ENCODE measurements at regions not wholly inside any gene's neighbourhood (a gene's known extent, or its start where the extent isn't known, plus 50 kb on each side); places are given as distances from the start of the nearest gene placed in this dataset.
A peak's percentile ranks its signal among the peaks of the same experiment; 100 is the strongest.

GRCh38 chr15:95944193-95944592 is 386.3 kb upstream of the NR2F2 start:
- DNase-seq (ENCODE audit: low read depth, low spot score): no peak

- DNase-seq (ENCODE audit: low read depth, low spot score): no peak
These were observed 385.7 kb upstream of the NR2F2 start for GRCh38 chr15:95944661-95945255.

- no peak for DNase-seq (ENCODE audit: low read depth, low spot score)
These were observed 384.3 kb upstream of the NR2F2 start for GRCh38 chr15:95946241-95946640.

GRCh38 chr15:95946926-95947325 is 383.6 kb upstream of the NR2F2 start:
- DNase-seq (ENCODE audit: low read depth, low spot score): no peak

GRCh38 chr15:95948411-95948810 is 382.1 kb upstream of the NR2F2 start:
- no peak for DNase-seq (ENCODE audit: low read depth, low spot score)

- DNase-seq (ENCODE audit: low read depth, low spot score): no peak
These were observed 377.5 kb upstream of the NR2F2 start for GRCh38 chr15:95953032-95953431.

GRCh38 chr15:95957861-95958260 is 372.6 kb upstream of the NR2F2 start:
- DNase-seq (ENCODE audit: low read depth, low spot score): no peak

- DNase-seq (ENCODE audit: low read depth, low spot score): no peak
These were observed 372.1 kb upstream of the NR2F2 start for GRCh38 chr15:95958382-95958781.

GRCh38 chr15:95968856-95969255 is 361.6 kb upstream of the NR2F2 start:
- DNase-seq (ENCODE audit: low read depth, low spot score): no peak

- no peak for DNase-seq (ENCODE audit: low read depth, low spot score)
These were observed 360.2 kb upstream of the NR2F2 start for GRCh38 chr15:95970326-95970725.

GRCh38 chr15:95972041-95972553 is 358.4 kb upstream of the NR2F2 start:
- DNase-seq (ENCODE audit: low read depth, low spot score): peak; percentile 7

- no peak for DNase-seq (ENCODE audit: low read depth, low spot score)
These were observed 357.7 kb upstream of the NR2F2 start for GRCh38 chr15:95972812-95973211.

- no peak for DNase-seq (ENCODE audit: low read depth, low spot score)
These were observed 356.8 kb upstream of the NR2F2 start for GRCh38 chr15:95973566-95974256.

GRCh38 chr15:95975212-95975611 is 355.3 kb upstream of the NR2F2 start:
- DNase-seq (ENCODE audit: low read depth, low spot score): no peak

- DNase-seq (ENCODE audit: low read depth, low spot score): no peak
These were observed 351.2 kb upstream of the NR2F2 start for GRCh38 chr15:95979286-95979685.

GRCh38 chr15:95981209-95981608 is 349.3 kb upstream of the NR2F2 start:
- DNase-seq (ENCODE audit: low read depth, low spot score): no peak

GRCh38 chr15:95987299-95987698 is 343.2 kb upstream of the NR2F2 start:
- DNase-seq (ENCODE audit: low read depth, low spot score): no peak

- no peak for DNase-seq (ENCODE audit: low read depth, low spot score)
These were observed 342.5 kb upstream of the NR2F2 start for GRCh38 chr15:95987886-95988573.

- DNase-seq (ENCODE audit: low read depth, low spot score): peak; percentile 30
These were observed 342.0 kb upstream of the NR2F2 start for GRCh38 chr15:95988574-95988887.

- no peak for DNase-seq (ENCODE audit: low read depth, low spot score)
These were observed 341.1 kb upstream of the NR2F2 start for GRCh38 chr15:95989392-95989791.

GRCh38 chr15:95990833-95991232 is 339.7 kb upstream of the NR2F2 start:
- DNase-seq (ENCODE audit: low read depth, low spot score): no peak

- DNase-seq (ENCODE audit: low read depth, low spot score): no peak
These were observed 336.1 kb upstream of the NR2F2 start for GRCh38 chr15:95994418-95994817.

Data from brain pericyte (primary cell).